GM19035 (cell line): ENCODE measurements at regions not wholly inside any gene's neighbourhood (a gene's known extent, or its start where the extent isn't known, plus 50 kb on each side); places are given as distances from the start of the nearest gene placed in this dataset.

Experiments used
- ATAC-seq: cut with Tn5 transposase; IDR thresholded peaks from one replicate; pipeline ENCODE4 v1.9.1; 2021; ENCODE audit not compliant: unreplicated experiment

GRCh38 chr1:177586429-177586828 lies 383.4 kb downstream of the SEC16B start:
- ATAC-seq: no peak

GRCh38 chr1:177585302-177586220 lies 384.3 kb downstream of the SEC16B start:
- ATAC-seq: no peak

DNA sequence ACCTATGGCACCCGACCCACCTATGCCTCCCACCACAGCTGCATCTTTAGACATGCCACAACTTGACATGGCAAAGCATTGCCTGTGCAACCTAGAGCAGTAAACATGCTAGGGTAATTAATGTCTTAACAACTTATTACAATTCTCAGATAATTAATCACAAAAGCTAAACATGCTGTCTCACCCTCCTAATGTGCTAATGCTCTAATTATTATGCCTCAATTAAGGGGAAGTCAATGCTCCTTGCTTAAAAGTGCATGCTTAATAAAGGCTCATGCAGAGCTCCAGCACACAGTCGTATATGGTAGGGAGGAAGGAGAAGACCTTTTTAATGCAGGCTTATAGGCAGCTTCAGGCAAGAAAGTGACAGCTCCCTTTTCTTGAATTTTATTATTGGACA lies 396.0 kb downstream of the SEC16B start:
- no peak for ATAC-seq

DNA sequence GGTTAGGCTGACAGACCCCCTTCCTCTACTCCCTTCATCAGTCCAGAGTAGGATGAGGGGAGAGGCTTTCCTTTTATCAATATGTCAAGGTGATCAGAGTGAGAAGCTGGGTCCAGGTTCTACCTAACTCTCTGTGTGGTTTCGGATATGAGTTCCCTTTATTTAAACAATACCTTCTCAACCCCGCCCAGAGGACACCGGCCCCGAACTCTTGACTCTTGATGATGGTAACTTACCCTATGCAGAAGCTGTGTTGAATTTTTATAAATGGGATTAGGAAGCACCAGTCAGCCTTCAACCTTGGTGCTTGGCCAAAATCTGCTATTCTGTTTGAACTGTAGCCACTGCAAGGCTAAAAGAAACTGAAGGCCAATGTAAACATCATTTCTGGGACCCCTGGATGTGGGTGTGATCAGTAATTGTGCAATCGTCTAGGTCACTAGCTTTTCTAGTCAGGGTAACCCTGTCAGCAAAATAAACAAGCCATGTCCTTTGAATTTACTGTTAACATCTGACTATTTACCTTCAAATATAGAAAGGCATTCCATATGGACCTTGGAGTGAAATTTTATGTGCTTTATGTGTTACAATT lies 398.3 kb downstream of the SEC16B start:
- ATAC-seq: no peak

GRCh38 chr1:177571076-177571475 lies 398.8 kb downstream of the SEC16B start:
- ATAC-seq: no peak

- ATAC-seq: no peak
These were observed 398.7 kb downstream of the BRINP2 start for GRCh38 chr1:177569476-177569875.

- no peak for ATAC-seq
These were observed 397.9 kb downstream of the BRINP2 start for GRCh38 chr1:177568622-177569021.

- no peak for ATAC-seq
These were observed 396.6 kb downstream of the BRINP2 start for GRCh38 chr1:177567393-177567792.

- no peak for ATAC-seq
These were observed 395.7 kb downstream of the BRINP2 start for GRCh38 chr1:177566495-177566894.

DNA sequence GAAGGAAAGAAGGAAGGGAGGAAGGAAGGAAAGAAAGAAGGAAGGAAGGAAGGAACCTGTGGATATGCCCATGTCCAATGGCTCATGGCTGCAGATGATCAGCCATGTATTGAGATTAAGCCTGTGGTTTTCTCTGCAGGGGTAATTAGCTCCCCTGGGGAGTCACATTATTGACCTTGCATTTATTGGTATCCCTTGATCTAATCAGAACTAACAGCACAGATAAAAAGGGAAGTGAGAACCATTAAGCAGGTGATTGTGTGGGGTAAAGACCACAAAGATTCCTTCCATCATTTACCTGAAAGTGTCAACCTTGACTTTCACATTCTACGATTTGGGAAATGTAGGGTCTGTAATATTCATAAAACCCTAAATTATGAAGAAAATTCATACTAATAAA lies 390.7 kb downstream of the BRINP2 start:
- no peak for ATAC-seq

GRCh38 chr1:177558372-177558771 lies 387.6 kb downstream of the BRINP2 start:
- no peak for ATAC-seq

GRCh38 chr1:177556163-177556562 lies 385.4 kb downstream of the BRINP2 start:
- no peak for ATAC-seq

- ATAC-seq: no peak
These were observed 376.4 kb downstream of the BRINP2 start for GRCh38 chr1:177547200-177547599.

DNA sequence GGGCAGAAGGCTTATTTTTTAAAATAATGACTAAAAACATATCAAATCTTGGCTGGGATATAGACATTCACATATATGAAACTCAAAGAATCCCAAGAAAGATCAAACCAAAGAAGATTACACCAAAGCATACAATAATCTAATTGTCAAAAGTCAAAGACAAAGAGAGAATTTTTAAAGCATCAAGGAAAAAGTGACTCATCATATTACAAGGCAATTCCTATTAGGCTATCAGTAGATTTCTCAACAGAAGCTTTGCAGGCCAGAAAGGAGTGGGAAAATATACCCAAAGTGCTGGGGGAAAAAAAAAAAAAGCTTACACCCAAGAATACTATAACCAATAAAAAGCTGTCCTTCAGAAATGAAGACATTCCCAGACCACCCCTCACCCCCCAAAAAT lies 375.6 kb downstream of the BRINP2 start:
- no peak for ATAC-seq

GRCh38 chr1:177526201-177526600 lies 355.4 kb downstream of the BRINP2 start:
- ATAC-seq: no peak

DNA sequence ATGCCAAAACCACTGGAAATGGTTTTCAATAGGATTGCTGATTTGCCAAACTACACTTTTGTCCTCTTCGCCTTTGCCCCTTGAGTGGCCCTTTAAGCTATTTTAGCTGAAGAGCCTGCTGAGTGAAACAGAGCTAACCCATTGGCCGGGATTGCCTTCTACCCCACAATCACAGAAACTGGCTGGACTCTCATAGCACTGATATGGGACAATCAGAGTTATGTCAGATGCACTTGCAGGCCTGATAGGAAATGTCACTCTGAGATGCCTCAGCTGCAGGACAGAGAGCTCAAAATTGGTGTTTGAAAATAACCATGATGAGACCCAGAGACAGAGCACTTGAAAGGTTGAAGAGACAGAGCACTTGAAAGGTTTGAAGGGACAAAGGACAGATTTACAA lies 354.4 kb downstream of the BRINP2 start:
- no peak for ATAC-seq

GRCh38 chr1:177517546-177517945 lies 346.8 kb downstream of the BRINP2 start:
- no peak for ATAC-seq

DNA sequence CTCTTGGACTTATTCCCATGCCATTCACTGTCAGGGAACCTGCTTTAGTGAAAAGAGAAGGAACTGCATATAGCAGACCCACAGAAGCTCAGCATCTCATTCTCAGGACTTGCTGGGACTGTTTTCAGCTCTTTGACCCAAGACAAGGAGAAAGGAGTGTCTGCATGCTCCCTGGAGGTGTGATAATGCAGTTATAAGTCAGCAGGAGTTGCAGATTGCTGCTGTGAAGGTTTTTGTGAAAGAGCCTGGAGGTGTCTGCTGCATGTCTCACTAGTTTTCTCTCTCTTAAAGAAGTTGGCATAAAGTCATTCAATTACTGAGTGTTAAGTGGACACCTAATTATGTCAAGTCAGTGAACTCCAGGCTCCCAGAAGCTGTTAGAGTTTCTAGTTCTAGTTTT lies 343.4 kb downstream of the BRINP2 start:
- ATAC-seq: no peak

GRCh38 chr1:177511036-177511435 lies 340.3 kb downstream of the BRINP2 start:
- no peak for ATAC-seq

- no peak for ATAC-seq
These were observed 335.3 kb downstream of the BRINP2 start for GRCh38 chr1:177505905-177506590.

DNA sequence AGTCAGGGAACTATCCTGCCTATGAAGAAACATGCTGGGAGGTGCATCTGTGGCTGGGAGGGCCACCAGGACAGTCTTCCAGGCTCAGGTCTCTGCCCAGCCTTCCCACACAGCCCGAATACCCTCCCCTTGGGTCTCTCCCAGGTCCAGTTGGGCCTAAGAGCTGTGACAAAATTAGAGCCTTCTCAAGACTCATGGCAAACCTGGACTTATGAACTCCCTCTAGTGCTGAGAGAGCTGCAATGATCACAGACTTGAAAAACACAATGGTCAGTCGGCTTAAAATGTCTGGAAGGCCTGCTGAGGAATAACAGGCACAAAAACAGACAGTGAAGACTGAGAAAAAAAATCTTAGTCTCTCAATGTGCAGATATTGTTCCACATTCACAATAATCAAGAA lies 325.1 kb downstream of the BRINP2 start:
- ATAC-seq: no peak

DNA sequence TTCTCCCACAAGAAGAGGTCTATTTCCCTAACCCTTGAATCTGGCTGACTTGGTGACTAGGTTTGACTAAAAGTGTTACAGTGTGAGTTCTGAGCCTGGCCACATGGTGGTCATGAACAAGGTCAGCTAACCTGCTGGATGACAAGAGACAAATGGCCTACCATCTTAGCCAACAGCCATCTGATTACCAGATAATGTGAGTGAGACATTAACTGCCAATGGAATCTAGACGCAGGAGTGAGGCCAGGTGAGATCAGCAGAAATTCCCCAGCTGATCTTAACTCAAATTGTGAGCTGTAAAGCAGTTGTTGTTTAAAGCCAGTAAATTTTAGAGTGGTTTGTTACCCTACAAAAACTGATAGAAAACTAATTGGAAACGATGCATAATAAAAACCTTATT lies 320.0 kb downstream of the BRINP2 start:
- no peak for ATAC-seq
